Midbrain (tissue), 1 donor: ENCODE measurements at regions not wholly inside any gene's neighbourhood (a gene's known extent, or its start where the extent isn't known, plus 50 kb on each side); places are given as distances from the start of the nearest gene placed in this dataset.
"Not testable (repeated sequence)": the region's sequence is repeated elsewhere in the genome, so short reads cannot be mapped to it uniquely, and the experiment has no call there.

ENCODE experiments used
- DNase-seq: peaks from one replicate; lab custom pipeline; 2025; lab: John Stamatoyannopoulos, UW

DNA sequence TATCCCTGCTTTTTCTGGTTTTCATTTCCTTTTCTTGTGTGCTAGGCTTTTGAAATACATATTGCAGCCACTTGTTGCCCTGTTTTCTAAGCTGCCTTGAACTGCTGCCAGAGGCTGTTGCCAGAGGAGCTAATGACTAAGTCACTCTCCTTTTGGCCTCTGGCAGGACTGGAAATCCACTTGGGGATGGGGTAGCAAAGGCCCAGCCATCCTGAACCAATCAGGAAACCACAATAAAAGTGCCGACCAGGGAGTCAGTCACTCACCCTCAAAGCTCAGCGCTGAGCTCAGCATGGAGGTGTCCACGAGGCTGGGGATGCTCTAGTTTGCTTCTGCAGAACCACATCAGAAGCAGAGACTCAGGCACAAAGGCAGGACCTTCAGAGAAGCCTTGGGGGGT, 813.0 kb downstream of the DHX35 start:
- DNase-seq: no peak

- DNase-seq: no peak
Observed at GRCh38 chr20:39773380-39774000, 811.3 kb downstream of the DHX35 start.

DNA sequence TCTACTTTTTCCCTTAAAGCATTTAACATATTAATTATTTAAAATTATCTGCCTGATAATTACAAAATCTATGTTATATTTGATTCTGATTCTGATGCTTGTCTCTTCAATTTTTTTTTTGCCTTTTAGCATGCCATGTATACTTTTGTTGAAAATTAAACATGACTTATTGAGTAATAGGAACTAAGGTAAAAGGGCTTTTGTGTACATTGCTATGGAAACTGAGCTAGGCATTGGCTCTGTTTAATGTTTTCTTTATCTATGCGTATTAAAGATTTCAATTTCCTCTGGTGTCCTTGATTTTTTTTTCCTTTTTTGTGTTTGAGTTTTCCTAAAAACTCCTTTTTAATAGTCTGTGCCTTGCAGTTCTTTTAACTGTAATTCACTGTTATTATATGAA, 805.2 kb downstream of the DHX35 start:
- DNase-seq: no peak

DNA sequence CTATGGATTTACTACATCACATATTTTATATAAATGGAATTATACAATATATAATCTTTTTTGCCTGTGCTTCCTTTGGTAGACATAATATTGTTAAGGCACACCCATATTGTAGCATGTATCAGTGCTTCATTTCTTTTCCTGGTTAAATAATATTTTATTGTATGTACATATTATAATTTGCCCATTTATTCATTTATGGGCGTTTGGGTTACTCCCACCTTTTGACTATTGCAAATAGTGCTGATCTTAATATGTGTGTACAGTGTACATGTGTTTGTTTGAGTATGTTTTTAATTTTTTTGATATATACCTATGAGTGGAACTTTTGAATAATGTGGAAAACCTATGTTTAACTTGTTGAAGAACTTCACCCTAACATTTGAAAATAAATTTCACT, 804.2 kb downstream of the DHX35 start:
- no peak for DNase-seq

GRCh38 chr20:39762716-39763115, 800.6 kb downstream of the DHX35 start:
- DNase-seq: no peak

DNA sequence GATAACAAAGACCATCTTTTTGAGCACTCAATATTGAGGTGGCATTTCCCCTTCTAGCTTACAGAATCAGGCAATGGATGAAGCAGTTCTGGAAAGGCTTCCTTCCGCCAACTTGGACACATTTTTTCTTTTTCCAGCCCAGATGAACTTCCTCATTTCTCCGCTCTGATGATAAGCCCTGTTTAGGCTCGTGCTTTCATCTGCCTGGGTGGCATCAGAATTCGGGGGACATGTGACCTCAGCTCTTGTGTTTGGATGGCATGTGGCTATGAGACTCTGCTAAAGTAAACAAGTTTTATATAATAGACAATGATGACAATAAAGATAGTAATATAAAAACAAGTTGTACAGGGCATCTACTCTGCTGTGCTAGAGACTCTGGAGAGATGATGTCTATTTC, 796.7 kb downstream of the DHX35 start:
- no peak for DNase-seq

GRCh38 chr20:39756828-39757227, 794.7 kb downstream of the DHX35 start:
- no peak for DNase-seq

DNA sequence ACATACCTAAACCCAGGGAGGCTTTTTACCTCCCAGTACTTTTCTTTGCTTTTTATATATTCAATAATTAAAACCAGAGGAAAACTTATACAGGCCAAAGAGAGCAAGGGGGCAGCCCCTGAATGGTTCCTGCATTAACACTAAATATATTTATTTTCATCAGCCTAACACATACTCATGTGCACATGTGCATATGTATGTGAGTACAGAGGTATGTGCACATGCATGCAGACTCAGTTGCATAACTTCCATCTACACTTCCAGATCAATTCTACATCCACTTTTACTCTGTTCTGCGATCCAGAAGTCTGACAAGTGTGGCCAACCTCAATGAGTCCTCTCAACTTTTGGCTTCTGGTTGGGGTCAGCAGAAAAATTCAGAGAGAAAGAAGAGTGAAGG, 794.2 kb downstream of the DHX35 start:
- DNase-seq: no peak

- no peak for DNase-seq
Observed at GRCh38 chr20:39752262-39752876, 790.2 kb downstream of the DHX35 start.

GRCh38 chr20:39751557-39752137, 789.5 kb downstream of the DHX35 start:
- DNase-seq: no peak

DNA sequence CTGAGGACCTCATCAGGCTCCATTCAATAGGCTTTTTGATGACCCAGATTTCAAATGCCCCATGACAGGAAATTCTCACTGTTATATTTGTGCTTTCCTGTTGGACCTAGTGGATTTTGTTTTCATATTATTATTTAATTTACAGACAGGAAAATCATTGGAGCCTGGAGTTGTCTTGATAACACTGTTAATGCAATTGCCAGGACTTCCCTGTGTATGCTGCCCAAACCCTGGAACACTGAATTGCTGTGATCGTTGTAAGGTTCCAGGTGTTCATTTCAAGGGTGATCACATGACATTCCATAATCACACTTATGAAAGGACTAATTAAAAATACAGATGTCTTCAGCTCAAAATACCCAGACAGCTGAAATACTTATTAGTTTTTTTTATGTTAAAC, 783.2 kb downstream of the DHX35 start:
- no peak for DNase-seq

DNA sequence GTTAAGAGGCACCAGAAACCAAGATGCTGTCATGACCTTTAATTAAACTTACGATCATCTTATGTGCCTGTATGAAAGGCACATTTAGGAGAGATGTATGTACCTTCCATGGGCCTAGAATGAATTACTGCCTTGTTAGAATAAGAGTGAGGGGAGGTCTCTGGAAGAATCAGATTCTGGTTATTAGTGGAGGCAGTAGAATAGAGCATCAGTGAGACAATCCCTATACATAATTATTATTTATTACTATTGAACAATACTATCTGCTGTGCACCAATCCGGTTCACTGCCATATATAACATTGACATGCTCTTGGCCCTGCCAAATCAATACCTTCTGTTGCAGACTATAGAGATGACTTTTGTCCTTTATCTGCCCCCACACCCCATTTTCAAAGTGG, 776.5 kb downstream of the DHX35 start:
- no peak for DNase-seq

DNA sequence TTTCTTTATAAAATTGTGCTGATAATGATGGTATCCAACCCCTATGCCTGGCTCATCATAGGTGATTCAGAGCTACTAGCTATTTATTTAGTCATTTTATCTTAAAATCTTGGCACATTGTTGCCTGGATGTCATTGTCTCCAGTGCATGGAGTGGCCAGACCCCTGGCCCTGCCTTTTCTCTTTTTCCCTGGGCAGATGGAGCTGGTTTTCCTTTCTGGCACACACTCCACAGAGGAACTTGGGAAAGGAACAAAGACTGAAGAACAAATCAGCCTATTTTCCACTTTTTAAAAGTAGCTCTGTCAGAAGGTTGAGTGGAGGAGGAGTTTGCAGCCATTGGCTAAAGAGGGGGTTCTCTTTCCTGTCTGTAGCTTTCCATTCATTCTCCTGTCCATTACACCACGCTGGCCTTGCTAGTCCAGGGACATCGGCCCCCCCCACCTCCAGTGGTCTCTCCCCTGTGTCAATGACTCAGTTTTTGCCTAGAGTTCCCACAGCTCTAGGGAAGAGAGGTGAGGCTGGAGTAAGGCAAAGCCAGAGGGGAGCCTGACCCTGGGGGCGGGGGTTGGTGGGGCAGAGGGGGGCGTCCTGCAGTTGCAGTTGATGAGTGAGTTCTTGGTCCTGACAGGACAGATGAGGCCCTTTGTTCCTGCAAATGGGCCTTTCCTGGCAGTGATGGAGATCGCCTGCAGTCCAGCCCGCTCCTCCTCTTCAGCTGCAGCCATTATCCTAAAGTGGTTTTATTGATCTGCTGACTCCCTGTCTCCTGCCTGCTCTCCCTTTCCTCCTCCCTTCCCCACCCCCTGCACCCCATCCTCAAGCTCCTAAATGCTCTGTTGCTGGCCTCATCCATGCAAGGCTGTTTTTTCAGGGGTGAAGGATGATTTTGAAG, 774.5 kb downstream of the DHX35 start:
- no peak for DNase-seq

- DNase-seq: not testable (repeated sequence)
Observed at GRCh38 chr20:39725513-39725912, 763.4 kb downstream of the DHX35 start.

- DNase-seq: no peak
Observed at GRCh38 chr20:39719293-39719692, 757.1 kb downstream of the DHX35 start.

GRCh38 chr20:39717936-39718335, 755.8 kb downstream of the DHX35 start:
- DNase-seq: no peak

- DNase-seq: no peak
Observed at GRCh38 chr20:39716796-39717341, 754.7 kb downstream of the DHX35 start.

DNA sequence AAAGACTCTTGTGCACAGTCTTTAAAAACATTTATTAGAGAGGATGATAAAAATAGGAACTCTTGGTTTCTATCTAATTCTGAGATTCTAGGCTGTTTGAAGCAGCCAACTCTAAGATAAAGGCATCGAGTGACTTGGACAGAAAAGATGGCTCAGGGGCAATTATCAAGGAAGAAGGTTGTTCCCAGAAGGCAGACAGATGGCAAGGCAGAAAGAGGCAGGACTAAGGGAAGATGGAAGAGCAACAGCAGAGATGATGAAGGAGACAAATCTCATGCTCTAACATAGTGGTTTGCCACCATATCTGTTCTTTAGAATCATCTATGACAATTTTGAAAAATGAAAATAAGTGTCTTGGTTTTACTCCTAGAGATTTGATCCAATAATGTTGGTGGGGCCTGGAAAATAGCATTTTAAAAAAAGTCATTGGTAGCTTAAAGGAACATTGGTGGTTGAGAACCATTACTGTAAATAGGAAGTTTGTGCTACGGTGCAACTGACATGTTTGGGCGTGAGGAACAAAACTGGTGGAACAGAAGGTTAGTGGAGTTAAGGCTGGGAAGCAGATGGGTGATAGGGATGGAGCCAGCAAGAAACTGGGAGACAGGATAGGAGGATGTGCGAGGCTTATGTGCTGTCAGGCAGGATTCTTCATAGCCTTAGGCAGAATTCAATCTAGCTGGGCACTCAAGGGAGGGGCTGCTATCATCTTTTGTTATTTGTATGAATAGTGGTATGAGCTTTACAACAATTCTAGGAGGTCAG, 751.1 kb downstream of the DHX35 start:
- DNase-seq: no peak

GRCh38 chr20:39706184-39706663, 744.1 kb downstream of the DHX35 start:
- DNase-seq: no peak

DNA sequence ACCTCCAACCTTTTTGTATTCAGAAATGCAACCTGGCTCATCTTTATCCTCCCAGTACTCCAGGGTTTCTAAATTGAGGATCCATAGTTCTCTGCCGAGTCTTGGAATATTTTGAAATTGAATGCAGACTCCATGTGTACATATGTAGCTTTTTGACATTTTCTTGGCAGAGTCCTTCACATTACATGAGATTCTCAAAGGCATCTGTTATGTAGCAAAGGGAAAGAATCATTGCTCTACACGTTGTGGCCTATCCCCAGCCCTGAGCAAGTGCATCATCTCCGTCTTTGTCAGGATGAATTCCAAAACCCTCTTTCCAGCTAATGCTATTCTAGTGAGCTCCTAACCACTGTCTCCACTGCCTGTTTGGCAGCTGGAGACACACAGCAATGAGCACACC, 742.9 kb downstream of the DHX35 start:
- DNase-seq: no peak

GRCh38 chr20:39703357-39703756, 741.2 kb downstream of the DHX35 start:
- DNase-seq: not testable (repeated sequence)
